ENCODE measurements at regions not wholly inside any gene's neighbourhood (a gene's known extent, or its start where the extent isn't known, plus 50 kb on each side); places are given as distances from the start of the nearest gene placed in this dataset.

GRCh38 chr21:40929833-40930232 is 82.9 kb upstream of the DSCAM start (continued):
- no peak for TF ChIP-seq AHDC1 (CRISPR knock-in tag; IDR thresholded peaks at IDR 0.05; ENCODE audit: borderline replicate concordance)
- TF ChIP-seq NR2F6 (IDR thresholded peaks at IDR 0.05) = no peak
- TF ChIP-seq NR2F6 (CRISPR knock-in tag; IDR thresholded peaks at IDR 0.05) = no peak
- no peak for TF ChIP-seq FIP1L1 (IDR thresholded peaks at IDR 0.05; ENCODE audit: borderline replicate concordance, insufficient read depth, low read depth, low read length)
- no peak for TF ChIP-seq FOXP1 (IDR thresholded peaks at IDR 0.05)
- TF ChIP-seq FOXP1 (CRISPR knock-in tag; IDR thresholded peaks at IDR 0.05) = no peak
- no peak for TF ChIP-seq ZNF510 (CRISPR knock-in tag; IDR thresholded peaks at IDR 0.05; ENCODE audit: low read depth)

GRCh38 chr21:40931197-40931596 is 84.2 kb upstream of the DSCAM start:
- ATAC-seq (no peak), FAIRE-seq (no peak), DNase-seq (ENCODE audit: low spot score) (no peak)
- Histone ChIP-seq H3K9ac (ENCODE audit: insufficient read depth, low read depth, low read length) (no peak overlapping the region), H4K20me1 (ENCODE audit: insufficient read depth, low read length) (no peaks in the 10 kb centered on the region), H3K9me3 (ENCODE audit: low read length) (peaks cover 90% of the 10 kb centered on the region), H3K4me3 (replicated peaks in 1 of 3; ENCODE audit: insufficient read depth in 1 of 3, low read depth in 2 of 3, low read length in 3 of 3) (no peak overlapping the region), H3K27me3 (ENCODE audit: control insufficient read depth in 1 of 2, insufficient read depth in 2 of 2, low read length in 2 of 2) (no peaks in the 10 kb centered on the region), H3K4me2 (ENCODE audit: low read depth, low read length) (no peak overlapping the region), H2AFZ (ENCODE audit: low read length) (no peak overlapping the region), H3K79me2 (ENCODE audit: insufficient read depth, low read length) (no peaks in the 10 kb centered on the region), H3K36me3 (replicated peaks in 1 of 2; ENCODE audit: control insufficient read depth in 1 of 2, insufficient read depth in 2 of 2, low read length in 2 of 2) (no peaks in the 10 kb centered on the region), H3K4me1 (ENCODE audit: insufficient read depth, low read length) (no peaks in the 10 kb centered on the region), H3K27ac (ENCODE audit: extremely low read length, insufficient read depth, low read length) (no peak overlapping the region)
- ChIA-PET CTCF (ENCODE audit: low intra/inter-chr PET ratio, low total read pairs) (no interaction called here), POLR2A (no interaction called here)
- 0% methylated on average over 3 of the region's 3 CpGs for WGBS (ENCODE audit: low lambda C conversion rate)
- in situ Hi-C loops (cut with HindIII; ENCODE audit: extremely low pct_ligation_motif_present, low pct_unique_long_range_greater_than_20kb) = no loop called here
- intact Hi-C loops (cut with micrococcal nuclease; ENCODE audit: unreplicated experiment) = no loop called here
- no TSS peak for BruUV-seq (replicated peaks)
- TF ChIP-seq HBP1 (CRISPR knock-in tag; IDR thresholded peaks at IDR 0.05; ENCODE audit: low read depth) = no peak
- no peak for TF ChIP-seq ZNF335 (CRISPR knock-in tag; IDR thresholded peaks at IDR 0.05)
- no peak for TF ChIP-seq YY1 (IDR thresholded peaks at IDR 0.05; ENCODE audit: insufficient read depth, insufficient replicate concordance, low read depth, low read length)
- no peak for TF ChIP-seq DNMT3B (CRISPR knock-in tag; conservative IDR thresholded peaks at IDR 0.05)
- no peak for TF ChIP-seq ZBTB10 (CRISPR knock-in tag; IDR thresholded peaks at IDR 0.05; ENCODE audit: borderline replicate concordance)
- no peak for TF ChIP-seq ZNF207 (IDR thresholded peaks at IDR 0.05; ENCODE audit: borderline replicate concordance)
- no peak for TF ChIP-seq BRCA1 (CRISPR knock-in tag; IDR thresholded peaks at IDR 0.05)
- no peak for TF ChIP-seq NKX3-1 (CRISPR knock-in tag; IDR thresholded peaks at IDR 0.05)
- no peak for TF ChIP-seq ZNF431 (CRISPR knock-in tag; IDR thresholded peaks at IDR 0.05; ENCODE audit: borderline replicate concordance, low read depth)

All from HepG2 (cell line).